GM23338 (cell line): ENCODE measurements at regions not wholly inside any gene's neighbourhood (a gene's known extent, or its start where the extent isn't known, plus 50 kb on each side); places are given as distances from the start of the nearest gene placed in this dataset.

ENCODE experiments used
- ATAC-seq: fragments of 200-7000 bp; cut with Tn5 transposase; 3 replicates; pipeline ENCODE4 v1.9.1; 2020
- DNase-seq: peaks from one replicate; pipeline ENCODE4 v3.0.0-alpha.2; 2015; ENCODE audit warnings: low spot score
- H2AFZ ChIP-seq: fragments of 200-600 bp; sonication (generic); 2 replicates; pipeline ENCODE4 v1.8.0; 2016; ENCODE audit warnings: antibody characterized with exemption, mild to moderate bottlenecking, moderate library complexity
- H3F3A ChIP-seq: fragments of 200-600 bp; sonication (generic); replicated peaks from 2 replicates; pipeline ENCODE4 v1.8.0; 2017; ENCODE audit warnings: antibody characterized with exemption, mixed run types, low read depth
- H3K27ac ChIP-seq: fragments of 200-600 bp; sonication (generic); 2 replicates; pipeline ENCODE4 v1.6.1; 2016; ENCODE audit warnings: low read depth
- H3K27me3 ChIP-seq: fragments of 200-600 bp; sonication (generic); 2 replicates; pipeline ENCODE4 v1.8.0; 2016; ENCODE audit warnings: mild to moderate bottlenecking, mixed run types, moderate library complexity; ENCODE audit not compliant: insufficient read depth
- H3K36me3 ChIP-seq: fragments of 200-600 bp; sonication (generic); 2 replicates; pipeline ENCODE4 v1.8.0; 2016; ENCODE audit warnings: mild to moderate bottlenecking; ENCODE audit not compliant: insufficient read depth
- H3K4me1 ChIP-seq: fragments of 200-600 bp; sonication (generic); 2 replicates; pipeline ENCODE4 v1.8.0; 2016; ENCODE audit warnings: mild to moderate bottlenecking, moderate library complexity; ENCODE audit not compliant: insufficient read depth
- H3K4me2 ChIP-seq: fragments of 200-600 bp; sonication (generic); 2 replicates; pipeline ENCODE4 v1.7.1; 2017; ENCODE audit warnings: mixed run types
- H3K4me3 ChIP-seq: fragments of 200-600 bp; sonication (generic); 2 replicates; pipeline ENCODE4 v1.6.1; 2016; ENCODE audit warnings: mixed run types
- H3K79me2 ChIP-seq: fragments of 200-600 bp; sonication (generic); replicated peaks from 2 replicates; pipeline ENCODE4 v1.8.0; 2017; ENCODE audit warnings: mild to moderate bottlenecking; ENCODE audit not compliant: insufficient read depth
- H3K9me2 ChIP-seq: fragments of 200-600 bp; sonication (generic); 2 replicates; pipeline ENCODE4 v1.8.0; 2017; ENCODE audit not compliant: insufficient read depth
- H4K20me1 ChIP-seq: fragments of 200-600 bp; sonication (generic); replicated peaks from 2 replicates; pipeline ENCODE4 v1.8.0; 2017; ENCODE audit warnings: mild to moderate bottlenecking; ENCODE audit not compliant: insufficient read depth
- H3K27ac Mint-ChIP-seq: 2 replicates; pipeline ENCODE4 v1.8.0; 2020; ENCODE audit warnings: inconsistent platforms, mild to moderate bottlenecking, moderate library complexity, mixed read lengths
- H3K27me3 Mint-ChIP-seq: 3 replicates; pipeline ENCODE4 v1.8.0; 2022; ENCODE audit warnings: low read depth, mild to moderate bottlenecking, moderate library complexity, mixed read lengths, inconsistent platforms; ENCODE audit not compliant: insufficient read depth, poor library complexity
- H3K36me3 Mint-ChIP-seq: 3 replicates; pipeline ENCODE4 v1.8.0; 2021; ENCODE audit warnings: low read depth, mild to moderate bottlenecking, inconsistent platforms, moderate library complexity, mixed read lengths
- H3K4me1 Mint-ChIP-seq: 3 replicates; pipeline ENCODE4 v1.8.0; 2020; ENCODE audit warnings: mild to moderate bottlenecking, inconsistent platforms, mixed read lengths
- H3K4me3 Mint-ChIP-seq: 3 replicates; pipeline ENCODE4 v1.8.0; 2021; ENCODE audit warnings: moderate library complexity, mild to moderate bottlenecking, inconsistent platforms, mixed read lengths
- H3K9me3 Mint-ChIP-seq: 3 replicates; pipeline ENCODE4 v1.8.0; 2020; ENCODE audit warnings: moderate library complexity, mild to moderate bottlenecking, inconsistent platforms, mixed read lengths
- JUNB ChIP-seq: IDR thresholded peaks from one replicate; pipeline ENCODE4 v1.6.1; 2016; ENCODE audit warnings: antibody characterized with exemption; ENCODE audit not compliant: unreplicated experiment
- POLR2AphosphoS5 ChIP-seq: IDR thresholded peaks from 2 replicates; pipeline ENCODE4 v1.6.1; 2016; ENCODE audit warnings: antibody characterized with exemption, low read depth
- STAT1 ChIP-seq: IDR thresholded peaks from one replicate; pipeline ENCODE4 v1.6.1; 2016; ENCODE audit warnings: antibody characterized with exemption; ENCODE audit not compliant: unreplicated experiment
- ZNF331 ChIP-seq: fragments of 250-450 bp; sonication (Bioruptor Pico); IDR thresholded peaks from 2 replicates; pipeline ENCODE4 v1.5.0; 2020; ENCODE audit warnings: low read depth, mild to moderate bottlenecking, moderate library complexity
- TF ChIP-seq, protein P1 (sequence below): fragments of 250-450 bp; sonication (Bioruptor Pico); IDR thresholded peaks from 2 replicates; pipeline ENCODE4 v1.5.0; 2020; ENCODE audit warnings: mild to moderate bottlenecking, moderate library complexity
- TF ChIP-seq, protein P2 (sequence below): IDR thresholded peaks from one replicate; pipeline ENCODE4 v1.6.1; 2018; ENCODE audit warnings: antibody characterized with exemption; ENCODE audit not compliant: unreplicated experiment

DNA sequence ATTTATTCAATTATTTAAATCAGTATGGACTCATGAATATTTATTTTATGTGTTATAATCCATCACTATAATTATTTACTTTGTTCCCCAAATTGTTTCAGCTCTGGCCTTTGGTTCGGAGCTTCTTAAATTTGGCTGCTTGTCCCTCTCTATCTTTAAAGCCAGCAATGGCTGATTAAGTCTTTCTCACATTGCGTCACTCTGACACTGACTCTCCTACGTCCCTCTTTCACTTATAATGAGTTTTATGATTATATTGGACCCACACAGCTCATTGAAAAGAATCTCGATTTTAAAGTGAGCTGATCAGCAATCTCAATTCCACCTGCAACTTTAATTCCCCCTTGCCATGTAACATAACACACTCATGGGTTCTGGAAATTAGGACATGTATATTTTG lies 185.2 kb upstream of the SLC39A10 start (continued):
- TF ChIP-seq, protein P1, sequence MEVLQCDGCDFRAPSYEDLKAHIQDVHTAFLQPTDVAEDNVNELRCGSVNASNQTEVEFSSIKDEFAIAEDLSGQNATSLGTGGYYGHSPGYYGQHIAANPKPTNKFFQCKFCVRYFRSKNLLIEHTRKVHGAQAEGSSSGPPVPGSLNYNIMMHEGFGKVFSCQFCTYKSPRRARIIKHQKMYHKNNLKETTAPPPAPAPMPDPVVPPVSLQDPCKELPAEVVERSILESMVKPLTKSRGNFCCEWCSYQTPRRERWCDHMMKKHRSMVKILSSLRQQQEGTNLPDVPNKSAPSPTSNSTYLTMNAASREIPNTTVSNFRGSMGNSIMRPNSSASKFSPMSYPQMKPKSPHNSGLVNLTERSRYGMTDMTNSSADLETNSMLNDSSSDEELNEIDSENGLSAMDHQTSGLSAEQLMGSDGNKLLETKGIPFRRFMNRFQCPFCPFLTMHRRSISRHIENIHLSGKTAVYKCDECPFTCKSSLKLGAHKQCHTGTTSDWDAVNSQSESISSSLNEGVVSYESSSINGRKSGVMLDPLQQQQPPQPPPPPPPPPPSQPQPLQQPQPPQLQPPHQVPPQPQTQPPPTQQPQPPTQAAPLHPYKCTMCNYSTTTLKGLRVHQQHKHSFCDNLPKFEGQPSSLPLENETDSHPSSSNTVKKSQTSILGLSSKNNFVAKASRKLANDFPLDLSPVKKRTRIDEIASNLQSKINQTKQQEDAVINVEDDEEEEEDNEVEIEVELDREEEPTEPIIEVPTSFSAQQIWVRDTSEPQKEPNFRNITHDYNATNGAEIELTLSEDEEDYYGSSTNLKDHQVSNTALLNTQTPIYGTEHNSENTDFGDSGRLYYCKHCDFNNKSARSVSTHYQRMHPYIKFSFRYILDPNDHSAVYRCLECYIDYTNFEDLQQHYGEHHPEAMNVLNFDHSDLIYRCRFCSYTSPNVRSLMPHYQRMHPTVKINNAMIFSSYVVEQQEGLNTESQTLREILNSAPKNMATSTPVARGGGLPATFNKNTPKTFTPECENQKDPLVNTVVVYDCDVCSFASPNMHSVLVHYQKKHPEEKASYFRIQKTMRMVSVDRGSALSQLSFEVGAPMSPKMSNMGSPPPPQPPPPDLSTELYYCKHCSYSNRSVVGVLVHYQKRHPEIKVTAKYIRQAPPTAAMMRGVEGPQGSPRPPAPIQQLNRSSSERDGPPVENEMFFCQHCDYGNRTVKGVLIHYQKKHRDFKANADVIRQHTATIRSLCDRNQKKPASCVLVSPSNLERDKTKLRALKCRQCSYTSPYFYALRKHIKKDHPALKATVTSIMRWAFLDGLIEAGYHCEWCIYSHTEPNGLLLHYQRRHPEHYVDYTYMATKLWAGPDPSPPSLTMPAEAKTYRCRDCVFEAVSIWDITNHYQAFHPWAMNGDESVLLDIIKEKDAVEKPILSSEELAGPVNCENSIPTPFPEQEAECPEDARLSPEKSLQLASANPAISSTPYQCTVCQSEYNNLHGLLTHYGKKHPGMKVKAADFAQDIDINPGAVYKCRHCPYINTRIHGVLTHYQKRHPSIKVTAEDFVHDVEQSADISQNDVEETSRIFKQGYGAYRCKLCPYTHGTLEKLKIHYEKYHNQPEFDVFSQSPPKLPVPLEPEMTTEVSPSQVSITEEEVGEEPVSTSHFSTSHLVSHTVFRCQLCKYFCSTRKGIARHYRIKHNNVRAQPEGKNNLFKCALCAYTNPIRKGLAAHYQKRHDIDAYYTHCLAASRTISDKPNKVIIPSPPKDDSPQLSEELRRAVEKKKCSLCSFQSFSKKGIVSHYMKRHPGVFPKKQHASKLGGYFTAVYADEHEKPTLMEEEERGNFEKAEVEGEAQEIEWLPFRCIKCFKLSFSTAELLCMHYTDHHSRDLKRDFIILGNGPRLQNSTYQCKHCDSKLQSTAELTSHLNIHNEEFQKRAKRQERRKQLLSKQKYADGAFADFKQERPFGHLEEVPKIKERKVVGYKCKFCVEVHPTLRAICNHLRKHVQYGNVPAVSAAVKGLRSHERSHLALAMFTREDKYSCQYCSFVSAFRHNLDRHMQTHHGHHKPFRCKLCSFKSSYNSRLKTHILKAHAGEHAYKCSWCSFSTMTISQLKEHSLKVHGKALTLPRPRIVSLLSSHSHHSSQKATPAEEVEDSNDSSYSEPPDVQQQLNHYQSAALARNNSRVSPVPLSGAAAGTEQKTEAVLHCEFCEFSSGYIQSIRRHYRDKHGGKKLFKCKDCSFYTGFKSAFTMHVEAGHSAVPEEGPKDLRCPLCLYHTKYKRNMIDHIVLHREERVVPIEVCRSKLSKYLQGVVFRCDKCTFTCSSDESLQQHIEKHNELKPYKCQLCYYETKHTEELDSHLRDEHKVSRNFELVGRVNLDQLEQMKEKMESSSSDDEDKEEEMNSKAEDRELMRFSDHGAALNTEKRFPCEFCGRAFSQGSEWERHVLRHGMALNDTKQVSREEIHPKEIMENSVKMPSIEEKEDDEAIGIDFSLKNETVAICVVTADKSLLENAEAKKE (CRISPR knock-in tag), result no peak
- TF ChIP-seq, protein P2, sequence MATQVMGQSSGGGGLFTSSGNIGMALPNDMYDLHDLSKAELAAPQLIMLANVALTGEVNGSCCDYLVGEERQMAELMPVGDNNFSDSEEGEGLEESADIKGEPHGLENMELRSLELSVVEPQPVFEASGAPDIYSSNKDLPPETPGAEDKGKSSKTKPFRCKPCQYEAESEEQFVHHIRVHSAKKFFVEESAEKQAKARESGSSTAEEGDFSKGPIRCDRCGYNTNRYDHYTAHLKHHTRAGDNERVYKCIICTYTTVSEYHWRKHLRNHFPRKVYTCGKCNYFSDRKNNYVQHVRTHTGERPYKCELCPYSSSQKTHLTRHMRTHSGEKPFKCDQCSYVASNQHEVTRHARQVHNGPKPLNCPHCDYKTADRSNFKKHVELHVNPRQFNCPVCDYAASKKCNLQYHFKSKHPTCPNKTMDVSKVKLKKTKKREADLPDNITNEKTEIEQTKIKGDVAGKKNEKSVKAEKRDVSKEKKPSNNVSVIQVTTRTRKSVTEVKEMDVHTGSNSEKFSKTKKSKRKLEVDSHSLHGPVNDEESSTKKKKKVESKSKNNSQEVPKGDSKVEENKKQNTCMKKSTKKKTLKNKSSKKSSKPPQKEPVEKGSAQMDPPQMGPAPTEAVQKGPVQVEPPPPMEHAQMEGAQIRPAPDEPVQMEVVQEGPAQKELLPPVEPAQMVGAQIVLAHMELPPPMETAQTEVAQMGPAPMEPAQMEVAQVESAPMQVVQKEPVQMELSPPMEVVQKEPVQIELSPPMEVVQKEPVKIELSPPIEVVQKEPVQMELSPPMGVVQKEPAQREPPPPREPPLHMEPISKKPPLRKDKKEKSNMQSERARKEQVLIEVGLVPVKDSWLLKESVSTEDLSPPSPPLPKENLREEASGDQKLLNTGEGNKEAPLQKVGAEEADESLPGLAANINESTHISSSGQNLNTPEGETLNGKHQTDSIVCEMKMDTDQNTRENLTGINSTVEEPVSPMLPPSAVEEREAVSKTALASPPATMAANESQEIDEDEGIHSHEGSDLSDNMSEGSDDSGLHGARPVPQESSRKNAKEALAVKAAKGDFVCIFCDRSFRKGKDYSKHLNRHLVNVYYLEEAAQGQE, result no peak
- TF ChIP-seq ZNF331 (CRISPR knock-in tag) (no peak), JUNB (no peak), STAT1 (no peak), POLR2AphosphoS5 (no peak)

DNA sequence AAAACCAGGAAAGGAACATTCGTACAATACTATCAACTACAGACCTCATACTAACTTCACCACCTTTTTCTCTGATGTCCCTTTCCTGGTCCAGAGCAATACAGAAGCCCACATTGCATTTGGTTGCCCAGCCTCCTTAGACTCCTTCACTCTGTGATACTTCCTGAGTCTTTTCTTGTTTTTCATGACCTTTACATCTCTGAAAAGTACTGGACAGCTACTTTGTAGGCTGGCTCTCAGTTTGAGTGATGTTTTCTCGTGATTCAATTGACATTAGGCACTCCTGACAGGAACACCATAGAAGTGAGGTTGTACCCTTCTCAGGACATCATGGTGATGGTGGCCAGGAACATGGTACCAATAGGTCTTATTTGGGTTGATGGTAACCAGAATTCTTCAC lies 185.9 kb upstream of the SLC39A10 start:
- Histone ChIP-seq H3K4me3 (no peak overlapping the region), H3K4me1 (no peaks in the 10 kb centered on the region), H4K20me1 (no peaks in the 10 kb centered on the region), H2AFZ (no peak overlapping the region), H3F3A (no peaks in the 10 kb centered on the region), H3K27ac (no peak overlapping the region), H3K79me2 (no peaks in the 10 kb centered on the region), H3K9me2 (no peaks in the 10 kb centered on the region), H3K36me3 (no peaks in the 10 kb centered on the region), H3K4me2 (no peak overlapping the region), H3K27me3 (no peaks in the 10 kb centered on the region)
- Mint-ChIP-seq H3K4me1 (no peaks in the 10 kb centered on the region), H3K36me3 (no peaks in the 10 kb centered on the region), H3K27ac (no peak overlapping the region), H3K27me3 (peaks cover 5% of the 10 kb centered on the region), H3K4me3 (no peak overlapping the region), H3K9me3 (no peaks in the 10 kb centered on the region)
- no peak for DNase-seq
- no peak for ATAC-seq
- TF ChIP-seq, protein P2, result no peak
- TF ChIP-seq ZNF331 (CRISPR knock-in tag), result no peak
